DND-41 (cell line): ENCODE measurements at regions not wholly inside any gene's neighbourhood (a gene's known extent, or its start where the extent isn't known, plus 50 kb on each side); places are given as distances from the start of the nearest gene placed in this dataset.

Experiments used
- ATAC-seq: fragments of 200-7000 bp; cut with Tn5 transposase; 3 replicates; pipeline ENCODE4 v1.9.1; 2021; ENCODE audit warnings: low read depth; ENCODE audit not compliant: insufficient read depth
- DNase-seq: peaks from one replicate; pipeline ENCODE4 v3.0.0-alpha.2; 2020
- H2AFZ ChIP-seq: 2 replicates; pipeline ENCODE4 v1.6.0; 2012; ENCODE audit warnings: low read depth, low read length
- H3K27ac ChIP-seq: 2 replicates; pipeline ENCODE4 v1.5.1; 2012; ENCODE audit warnings: low read length, inconsistent platforms
- H3K27me3 ChIP-seq: fragments of 200-600 bp; sonication (generic); 2 replicates; pipeline ENCODE4 v1.6.0; 2012; ENCODE audit warnings: low read length, mild to moderate bottlenecking, inconsistent platforms; ENCODE audit not compliant: insufficient read depth, poor library complexity
- H3K36me3 ChIP-seq: 2 replicates; pipeline ENCODE4 v1.5.1; 2012; ENCODE audit warnings: low read length, inconsistent platforms; ENCODE audit not compliant: insufficient read depth
- H3K4me1 ChIP-seq: 2 replicates; pipeline ENCODE4 v1.5.1; 2012; ENCODE audit warnings: mild to moderate bottlenecking, low read length; ENCODE audit not compliant: insufficient read depth
- H3K4me2 ChIP-seq: 2 replicates; pipeline ENCODE4 v1.6.0; 2012; ENCODE audit warnings: mild to moderate bottlenecking, moderate library complexity, low read length, inconsistent platforms; ENCODE audit not compliant: insufficient read depth
- H3K4me3 ChIP-seq, 2 experiments: fragments of 200-600 bp in 1 of 2; shearing (Covaris generic) in 1 of 2; 2 replicates each; pipeline ENCODE4 v1.5.1; 2012 to 2016; ENCODE audit warnings: inconsistent platforms in 2 of 2, low read length in 2 of 2, mild to moderate bottlenecking in 2 of 2, low read depth in 1 of 2, moderate library complexity in 1 of 2
- H3K79me2 ChIP-seq: 2 replicates; pipeline ENCODE4 v1.6.0; 2012; ENCODE audit warnings: low read length, inconsistent platforms; ENCODE audit not compliant: insufficient read depth
- H3K9ac ChIP-seq: 2 replicates; pipeline ENCODE4 v1.6.0; 2012; ENCODE audit warnings: low read depth, mild to moderate bottlenecking, inconsistent platforms, low read length, moderate library complexity
- H3K9me3 ChIP-seq: 2 replicates; pipeline ENCODE4 v1.5.1; 2012; ENCODE audit warnings: low read length, moderate library complexity, mild to moderate bottlenecking, inconsistent platforms; ENCODE audit not compliant: insufficient read depth, severe bottlenecking
- H4K20me1 ChIP-seq: 2 replicates; pipeline ENCODE4 v1.6.0; 2012; ENCODE audit warnings: low read length; ENCODE audit not compliant: insufficient read depth
- CTCF ChIP-seq: IDR thresholded peaks from 2 replicates; pipeline ENCODE4 v1.5.1; 2012; ENCODE audit warnings: borderline replicate concordance, low read length, moderate library complexity, mild to moderate bottlenecking; ENCODE audit not compliant: poor library complexity, severe bottlenecking; ENCODE audit errors: extremely low read depth
- EZH2 ChIP-seq: IDR thresholded peaks from 3 replicates; pipeline ENCODE4 v1.6.1; 2012; ENCODE audit warnings: borderline replicate concordance, low read depth, mild to moderate bottlenecking, moderate library complexity, low read length, inconsistent platforms; ENCODE audit not compliant: severe bottlenecking

- H4K20me1 ChIP-seq, result no peaks in the 10 kb centered on the region
- ATAC-seq (no peak), DNase-seq (no peak)
- no peak overlapping the region for H2AFZ ChIP-seq
- H3K27ac ChIP-seq, result no peak overlapping the region
- peaks cover 3% of the 10 kb centered on the region for H3K27me3 ChIP-seq
- H3K9ac ChIP-seq, result no peak overlapping the region
- no peaks in the 10 kb centered on the region for H3K4me1 ChIP-seq
- H3K4me3 ChIP-seq, result no peak overlapping the region
- H3K9me3 ChIP-seq, result no peaks in the 10 kb centered on the region
- no peak overlapping the region for H3K4me2 ChIP-seq
- TF ChIP-seq CTCF, result no peak
- TF ChIP-seq EZH2, result no peak
- H3K79me2 ChIP-seq, result no peaks in the 10 kb centered on the region
- no peaks in the 10 kb centered on the region for H3K36me3 ChIP-seq
Observed at GRCh38 chr10:10819206-10819856, 198.3 kb upstream of the CELF2 start.

DNA sequence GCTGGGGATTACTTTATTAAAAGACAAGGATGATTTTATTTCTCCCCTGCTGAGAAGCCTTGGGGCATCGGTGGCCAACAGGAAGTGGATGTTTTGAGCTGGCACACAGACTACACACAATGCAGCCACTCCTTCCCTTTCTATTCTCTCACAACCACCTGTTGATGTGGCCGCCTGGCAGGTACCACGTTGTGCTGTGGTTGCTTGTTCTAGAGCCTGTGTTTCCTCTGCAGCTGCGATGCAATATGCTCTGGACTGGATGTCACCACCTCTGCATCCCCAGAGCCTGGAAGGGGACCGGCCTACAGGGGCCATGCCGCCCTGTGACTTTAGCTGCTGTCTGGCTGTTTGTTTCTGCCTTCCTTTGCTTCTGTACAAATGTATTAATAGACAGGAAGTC, 195.7 kb upstream of the CELF2 start:
- H2AFZ ChIP-seq, result no peak overlapping the region
- H4K20me1 ChIP-seq, result no peaks in the 10 kb centered on the region
- no peak overlapping the region for H3K4me2 ChIP-seq
- no peak overlapping the region for H3K27ac ChIP-seq
- no peaks in the 10 kb centered on the region for H3K36me3 ChIP-seq
- H3K79me2 ChIP-seq, result no peaks in the 10 kb centered on the region
- ATAC-seq (peak; percentile 40; the same call in 2 of the 3 replicates), DNase-seq (peak; percentile 11)
- TF ChIP-seq CTCF, result no peak
- no peak for TF ChIP-seq EZH2
- H3K9me3 ChIP-seq, result no peaks in the 10 kb centered on the region
- H3K9ac ChIP-seq, result no peak overlapping the region
- peaks cover 3% of the 10 kb centered on the region for H3K27me3 ChIP-seq
- no peaks in the 10 kb centered on the region for H3K4me1 ChIP-seq
- no peak overlapping the region for H3K4me3 ChIP-seq

- Histone ChIP-seq H3K4me1 (no peaks in the 10 kb centered on the region), H3K4me3 (no peak overlapping the region), H2AFZ (no peak overlapping the region), H3K27me3 (peaks cover 5% of the 10 kb centered on the region), H4K20me1 (no peaks in the 10 kb centered on the region), H3K4me2 (no peak overlapping the region), H3K36me3 (no peaks in the 10 kb centered on the region), H3K9me3 (no peaks in the 10 kb centered on the region), H3K9ac (no peak overlapping the region), H3K27ac (no peak overlapping the region), H3K79me2 (no peaks in the 10 kb centered on the region)
- no peak for ATAC-seq
- TF ChIP-seq EZH2 (no peak), CTCF (no peak)
- DNase-seq, result no peak
Observed at GRCh38 chr10:10824591-10825148, 193.0 kb upstream of the CELF2 start.

GRCh38 chr10:10826125-10826524, 191.5 kb upstream of the CELF2 start:
- no peak for ATAC-seq
- no peak overlapping the region for H3K4me3 ChIP-seq
- no peak overlapping the region for H2AFZ ChIP-seq
- no peak overlapping the region for H3K9ac ChIP-seq
- H3K79me2 ChIP-seq, result no peaks in the 10 kb centered on the region
- H3K27me3 ChIP-seq, result peaks cover 5% of the 10 kb centered on the region
- H3K4me1 ChIP-seq, result no peaks in the 10 kb centered on the region
- H4K20me1 ChIP-seq, result no peaks in the 10 kb centered on the region
- DNase-seq, result no peak
- H3K36me3 ChIP-seq, result no peaks in the 10 kb centered on the region
- no peak for TF ChIP-seq CTCF
- no peak for TF ChIP-seq EZH2
- H3K4me2 ChIP-seq, result no peak overlapping the region
- H3K27ac ChIP-seq, result no peak overlapping the region
- H3K9me3 ChIP-seq, result no peaks in the 10 kb centered on the region
